ENCODE measurements at regions not wholly inside any gene's neighbourhood (a gene's known extent, or its start where the extent isn't known, plus 50 kb on each side); places are given as distances from the start of the nearest gene placed in this dataset.
A peak's percentile ranks its signal among the peaks of the same experiment; 100 is the strongest.

GRCh38 chrX:2584251-2585157 lies 83.7 kb upstream of the DHRSX start:
- Histone ChIP-seq H3K36me3 (no peaks in the 10 kb centered on the region), H3K27ac (no peak overlapping the region), H3K9me3 (ENCODE audit: severe bottlenecking) (no peaks in the 10 kb centered on the region), H3K27me3 (ENCODE audit: insufficient read depth, low read depth, severe bottlenecking) (peaks cover 3% of the 10 kb centered on the region), H3K4me3 (ENCODE audit: low read depth, low read length) (no peak overlapping the region; the same call in 1 of the 2 replicates)
- no peak for TF ChIP-seq CTCF (IDR thresholded peaks at IDR 0.05; ENCODE audit: low read depth, low read length)
- DNase-seq, result no peak

GRCh38 chrX:2583194-2584162 lies 82.7 kb upstream of the DHRSX start:
- Histone ChIP-seq H3K9me3 (ENCODE audit: severe bottlenecking) (no peaks in the 10 kb centered on the region), H3K27me3 (ENCODE audit: insufficient read depth, low read depth, severe bottlenecking) (peaks cover 3% of the 10 kb centered on the region), H3K4me3 (ENCODE audit: low read depth, low read length) (peak overlapping the region; percentile 47), H3K27ac (no peak overlapping the region), H3K36me3 (no peaks in the 10 kb centered on the region)
- no peak for TF ChIP-seq CTCF (IDR thresholded peaks at IDR 0.05; ENCODE audit: low read depth, low read length)
- peak; percentile 22 for DNase-seq

GRCh38 chrX:2582667-2583066 lies 81.9 kb upstream of the DHRSX start:
- TF ChIP-seq CTCF (IDR thresholded peaks at IDR 0.05; ENCODE audit: low read depth, low read length), result no peak
- H3K27me3 ChIP-seq (ENCODE audit: insufficient read depth, low read depth, severe bottlenecking), result peaks cover 3% of the 10 kb centered on the region

GRCh38 chrX:2581296-2581695 lies 80.5 kb upstream of the DHRSX start:
- H3K36me3 ChIP-seq, result no peaks in the 10 kb centered on the region
- no peak overlapping the region for H3K4me3 ChIP-seq (ENCODE audit: low read depth, low read length)
- no peak for TF ChIP-seq CTCF (IDR thresholded peaks at IDR 0.05; ENCODE audit: low read depth, low read length)
- peaks cover 3% of the 10 kb centered on the region for H3K27me3 ChIP-seq (ENCODE audit: insufficient read depth, low read depth, severe bottlenecking)
- H3K27ac ChIP-seq, result no peak overlapping the region
- H3K9me3 ChIP-seq (ENCODE audit: severe bottlenecking), result no peaks in the 10 kb centered on the region
- DNase-seq, result no peak

More at GRCh38 chrX:2582667-2583066, 81.9 kb upstream of the DHRSX start:
- Histone ChIP-seq H3K4me3 (ENCODE audit: low read depth, low read length) (peak overlapping the region; percentile 47), H3K27ac (no peak overlapping the region), H3K36me3 (no peaks in the 10 kb centered on the region), H3K9me3 (ENCODE audit: severe bottlenecking) (no peaks in the 10 kb centered on the region)
- no peak for DNase-seq

GRCh38 chrX:2578864-2579263 lies 78.1 kb upstream of the DHRSX start:
- no peaks in the 10 kb centered on the region for H3K9me3 ChIP-seq (ENCODE audit: severe bottlenecking)
- H3K36me3 ChIP-seq, result no peaks in the 10 kb centered on the region
- H3K4me3 ChIP-seq (ENCODE audit: low read depth, low read length), result no peak overlapping the region
- no peak for TF ChIP-seq CTCF (IDR thresholded peaks at IDR 0.05; ENCODE audit: low read depth, low read length)
- no peak for DNase-seq
- peaks cover 3% of the 10 kb centered on the region for H3K27me3 ChIP-seq (ENCODE audit: insufficient read depth, low read depth, severe bottlenecking)
- no peak overlapping the region for H3K27ac ChIP-seq

Measured in WERI-Rb-1 (cell line).